Fibroblast of pulmonary artery (primary cell): ENCODE measurements at regions not wholly inside any gene's neighbourhood (a gene's known extent, or its start where the extent isn't known, plus 50 kb on each side); places are given as distances from the start of the nearest gene placed in this dataset.

Experiments
- DNase-seq: peaks from one replicate; pipeline ENCODE4 v3.0.0-alpha.2; 2010; ENCODE audit warnings: low read depth
- H3K4me3 ChIP-seq: replicated peaks from 2 replicates; pipeline ENCODE4 v1.5.1; 2011; ENCODE audit warnings: low read depth, mild to moderate bottlenecking, control low read depth, low read length, moderate library complexity
- TF ChIP-seq, protein P1 (sequence below): IDR thresholded peaks from 2 replicates; pipeline ENCODE4 v1.5.1; 2011; ENCODE audit warnings: mild to moderate bottlenecking, control low read depth, low read length, inconsistent platforms; ENCODE audit errors: missing control alignments

DNA sequence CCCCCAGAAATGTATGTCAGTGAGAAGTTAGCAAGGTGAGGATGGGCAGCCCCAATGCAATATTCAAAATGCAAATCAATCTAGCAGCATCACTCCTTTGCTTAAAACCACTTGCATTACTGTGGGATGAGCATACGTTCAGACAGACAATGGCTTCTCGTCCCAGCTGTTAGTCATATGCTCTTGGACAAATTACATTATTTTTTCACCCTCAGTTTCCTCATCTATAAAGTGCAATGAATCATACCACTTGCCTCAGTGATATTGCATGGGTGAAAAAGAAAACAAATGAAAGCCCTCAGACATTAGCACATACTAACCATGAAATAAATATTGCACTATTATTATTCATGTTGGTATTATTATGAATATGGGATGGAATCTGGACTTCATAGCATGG, 132.3 kb downstream of the C12orf75 start:
- TF ChIP-seq, protein P1, sequence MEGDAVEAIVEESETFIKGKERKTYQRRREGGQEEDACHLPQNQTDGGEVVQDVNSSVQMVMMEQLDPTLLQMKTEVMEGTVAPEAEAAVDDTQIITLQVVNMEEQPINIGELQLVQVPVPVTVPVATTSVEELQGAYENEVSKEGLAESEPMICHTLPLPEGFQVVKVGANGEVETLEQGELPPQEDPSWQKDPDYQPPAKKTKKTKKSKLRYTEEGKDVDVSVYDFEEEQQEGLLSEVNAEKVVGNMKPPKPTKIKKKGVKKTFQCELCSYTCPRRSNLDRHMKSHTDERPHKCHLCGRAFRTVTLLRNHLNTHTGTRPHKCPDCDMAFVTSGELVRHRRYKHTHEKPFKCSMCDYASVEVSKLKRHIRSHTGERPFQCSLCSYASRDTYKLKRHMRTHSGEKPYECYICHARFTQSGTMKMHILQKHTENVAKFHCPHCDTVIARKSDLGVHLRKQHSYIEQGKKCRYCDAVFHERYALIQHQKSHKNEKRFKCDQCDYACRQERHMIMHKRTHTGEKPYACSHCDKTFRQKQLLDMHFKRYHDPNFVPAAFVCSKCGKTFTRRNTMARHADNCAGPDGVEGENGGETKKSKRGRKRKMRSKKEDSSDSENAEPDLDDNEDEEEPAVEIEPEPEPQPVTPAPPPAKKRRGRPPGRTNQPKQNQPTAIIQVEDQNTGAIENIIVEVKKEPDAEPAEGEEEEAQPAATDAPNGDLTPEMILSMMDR, result no peak
- peak; percentile 57 for DNase-seq

GRCh38 chr12:105464406-105464805, 133.9 kb downstream of the C12orf75 start:
- H3K4me3 ChIP-seq, result no peak overlapping the region
- TF ChIP-seq, protein P1, result no peak
- DNase-seq, result no peak

More for the DNA sequence above, 132.3 kb downstream of the C12orf75 start:
- no peak overlapping the region for H3K4me3 ChIP-seq

GRCh38 chr12:105466231-105466900, 135.9 kb downstream of the C12orf75 start:
- H3K4me3 ChIP-seq, result no peak overlapping the region
- DNase-seq, result no peak
- TF ChIP-seq, protein P1, result no peak

DNA sequence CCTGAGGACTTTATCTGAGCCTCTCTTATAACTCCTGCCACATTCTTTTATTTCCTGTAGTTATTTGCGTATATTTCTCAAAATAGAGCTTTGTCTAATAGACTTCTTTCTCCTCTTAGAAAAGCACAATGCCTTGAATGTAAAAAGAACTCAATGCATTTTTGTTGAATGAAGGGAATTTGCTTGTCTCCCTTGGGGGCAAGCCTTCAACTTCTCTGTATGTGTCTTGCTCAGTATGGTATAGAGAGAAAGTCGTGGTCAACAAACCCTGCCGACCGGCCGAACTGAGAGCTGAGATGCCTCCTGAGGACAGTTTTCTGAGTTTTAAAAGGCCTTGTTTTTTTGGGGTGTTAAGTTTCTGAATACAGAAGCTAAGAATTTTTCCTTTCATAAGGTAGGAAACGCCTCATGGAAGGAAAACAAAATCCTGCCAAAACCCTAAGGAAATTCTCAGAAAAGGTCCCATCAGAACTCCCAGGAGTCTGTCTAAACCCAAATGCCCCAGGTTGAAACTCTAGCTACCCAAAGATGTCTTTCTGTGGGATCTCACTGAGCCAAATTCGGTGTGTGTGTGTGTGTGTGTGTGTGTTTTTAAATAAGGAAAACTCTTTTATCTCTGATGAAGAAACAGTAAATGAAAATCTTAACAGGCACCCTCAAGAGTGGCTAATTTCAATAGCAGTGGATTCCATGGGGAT, 136.6 kb downstream of the C12orf75 start:
- TF ChIP-seq, protein P1, result no peak
- H3K4me3 ChIP-seq, result no peak overlapping the region
- peak; percentile 60 for DNase-seq

DNA sequence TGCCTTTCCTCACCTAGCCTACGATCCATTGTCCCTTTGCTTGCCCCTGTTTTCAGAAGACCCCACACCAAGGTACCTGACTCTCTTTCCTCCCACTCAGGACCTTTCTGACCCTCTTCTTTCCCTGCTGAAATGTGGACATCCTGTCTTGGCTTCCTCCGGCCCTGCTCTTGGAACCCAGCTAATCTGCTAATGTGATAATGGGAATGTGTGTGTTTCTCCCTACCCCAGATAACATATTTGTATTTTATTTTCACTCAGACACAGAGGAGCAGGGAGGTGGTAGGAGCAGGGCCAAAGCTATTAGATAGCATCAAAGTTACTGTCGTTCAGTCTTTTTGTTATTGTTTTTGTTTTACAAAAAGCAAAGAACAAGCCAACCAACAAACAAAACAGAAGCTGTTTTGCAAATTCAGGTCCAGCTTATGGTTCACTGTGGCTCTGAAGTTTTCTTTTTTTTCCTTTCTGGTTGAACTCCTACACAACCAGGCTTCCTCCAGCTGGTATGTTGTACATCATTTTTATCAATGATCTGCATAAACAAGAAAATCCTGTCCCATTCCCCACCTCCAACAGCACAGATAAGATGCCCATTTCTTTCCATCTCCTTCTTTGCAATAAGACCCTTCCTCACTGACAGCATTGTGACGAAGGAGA, 137.3 kb downstream of the C12orf75 start:
- DNase-seq, result peak; percentile 60
- H3K4me3 ChIP-seq, result no peak overlapping the region
- TF ChIP-seq, protein P1, result no peak

DNA sequence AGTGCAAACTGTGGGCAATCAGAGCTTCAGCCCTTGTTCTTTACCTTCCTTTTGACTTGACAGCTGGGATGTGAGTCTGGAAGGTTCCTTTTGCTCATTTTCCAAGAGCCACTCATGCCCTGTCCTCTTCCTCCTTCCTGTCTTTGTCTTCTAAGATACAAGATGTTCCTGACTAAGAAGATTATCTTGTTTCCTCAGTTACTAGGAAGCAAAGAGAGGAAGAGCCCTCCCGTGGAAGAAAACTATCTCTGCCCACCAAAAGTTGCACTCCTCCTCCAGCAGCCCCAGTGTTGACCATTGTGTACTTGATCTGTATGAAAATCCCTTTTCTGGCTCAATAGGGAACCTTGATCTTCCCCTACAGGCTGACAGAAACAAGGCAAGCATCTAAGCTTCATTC, 138.0 kb downstream of the C12orf75 start:
- TF ChIP-seq, protein P1, result peak; percentile 30
- H3K4me3 ChIP-seq, result no peak overlapping the region
- peak; percentile 58 for DNase-seq
